ENCODE measurements at regions not wholly inside any gene's neighbourhood (a gene's known extent, or its start where the extent isn't known, plus 50 kb on each side); places are given as distances from the start of the nearest gene placed in this dataset.

DNA sequence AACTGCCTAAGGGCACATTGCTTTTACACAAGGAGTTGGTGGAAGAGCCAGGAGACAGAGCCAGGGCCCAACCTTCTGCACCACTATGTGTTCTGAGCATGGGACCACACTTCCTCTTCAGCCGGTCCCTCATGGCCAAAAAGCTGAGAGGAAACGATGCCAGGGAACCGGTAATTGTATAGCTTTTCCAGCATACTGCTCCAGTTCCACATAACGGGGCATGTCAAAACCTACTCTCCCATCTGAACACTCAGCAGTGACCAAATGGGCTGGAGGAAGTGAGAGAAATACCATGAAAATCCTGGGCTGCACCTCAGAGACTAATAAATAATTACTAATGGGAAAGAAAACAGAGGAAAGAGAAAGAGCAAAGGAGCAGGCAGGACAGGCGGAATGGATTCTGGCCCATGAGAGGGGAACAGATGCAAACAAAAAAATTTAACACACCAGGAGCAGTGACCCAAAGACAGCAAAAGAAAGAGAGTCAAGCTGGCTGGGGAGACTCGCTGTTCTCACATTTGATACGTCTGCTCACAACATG is 52.0 kb upstream of the BMP2 start:
- DNase-seq (ENCODE audit: low read depth): no peak
- H3K4me3 ChIP-seq (ENCODE audit: low read depth, low read length): no peak overlapping the region
- TF ChIP-seq CTCF (IDR thresholded peaks at IDR 0.05; ENCODE audit: insufficient read depth, low read depth, low read length): no peak

- DNase-seq (ENCODE audit: low read depth): no peak
- H3K4me3 ChIP-seq (ENCODE audit: low read depth, low read length): no peak overlapping the region
- TF ChIP-seq CTCF (IDR thresholded peaks at IDR 0.05; ENCODE audit: insufficient read depth, low read depth, low read length): no peak
Measured at GRCh38 chr20:6714279-6714711, 53.2 kb upstream of the BMP2 start.

DNA sequence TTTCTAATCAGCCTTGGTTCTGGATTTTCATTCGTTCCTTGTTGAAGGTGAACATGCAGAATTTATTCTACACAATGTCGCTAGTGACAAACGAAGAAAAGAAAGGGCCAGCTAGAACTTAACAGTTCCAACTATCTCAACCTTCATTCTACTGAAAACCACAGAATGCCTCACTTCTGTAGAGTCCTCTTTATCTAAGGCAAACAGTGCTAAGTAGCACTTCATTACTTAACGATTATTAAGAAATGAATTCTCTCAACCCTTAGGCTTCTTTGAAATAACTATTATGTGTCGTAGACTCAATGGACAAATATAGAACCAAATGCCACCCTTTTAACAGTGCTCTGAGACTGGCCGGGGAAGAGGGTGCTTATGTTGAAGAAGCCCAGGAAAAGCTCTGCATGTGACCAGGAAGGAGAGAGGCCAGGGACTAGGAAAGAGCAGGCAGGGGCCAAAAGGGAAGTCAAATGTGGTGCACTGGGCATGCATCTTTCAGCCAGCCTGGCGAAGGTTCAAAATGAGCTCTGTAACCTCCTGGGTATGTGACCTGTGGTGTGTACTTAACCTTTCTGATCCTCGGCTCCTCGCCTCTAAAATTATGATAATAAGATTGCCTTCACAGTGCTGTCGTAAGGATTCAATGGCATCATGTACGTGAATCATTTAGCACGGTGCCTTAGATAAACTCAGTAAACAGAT is 55.4 kb upstream of the BMP2 start:
- DNase-seq (ENCODE audit: low read depth): no peak
- TF ChIP-seq CTCF (IDR thresholded peaks at IDR 0.05; ENCODE audit: insufficient read depth, low read depth, low read length): no peak
- no peak overlapping the region for H3K4me3 ChIP-seq (ENCODE audit: low read depth, low read length)

- DNase-seq (ENCODE audit: low read depth): no peak
- no peak for TF ChIP-seq CTCF (IDR thresholded peaks at IDR 0.05; ENCODE audit: insufficient read depth, low read depth, low read length)
- no peak overlapping the region for H3K4me3 ChIP-seq (ENCODE audit: low read depth, low read length)
Measured at GRCh38 chr20:6709910-6710595, 57.4 kb upstream of the BMP2 start.

GRCh38 chr20:6708010-6708409 is 59.5 kb upstream of the BMP2 start:
- peak; percentile 22 for DNase-seq (ENCODE audit: low read depth)
- no peak overlapping the region for H3K4me3 ChIP-seq (ENCODE audit: low read depth, low read length)
- no peak for TF ChIP-seq CTCF (IDR thresholded peaks at IDR 0.05; ENCODE audit: insufficient read depth, low read depth, low read length)

GRCh38 chr20:6707321-6707831 is 60.1 kb upstream of the BMP2 start:
- TF ChIP-seq CTCF (IDR thresholded peaks at IDR 0.05; ENCODE audit: insufficient read depth, low read depth, low read length): no peak
- no peak overlapping the region for H3K4me3 ChIP-seq (ENCODE audit: low read depth, low read length)
- DNase-seq (ENCODE audit: low read depth): peak; percentile 9
